NCI-H748 (cell line): ENCODE measurements at regions not wholly inside any gene's neighbourhood (a gene's known extent, or its start where the extent isn't known, plus 50 kb on each side); places are given as distances from the start of the nearest gene placed in this dataset.
"Not testable (repeated sequence)": the region's sequence is repeated elsewhere in the genome, so short reads cannot be mapped to it uniquely, and the experiment has no call there.

Experiments
- DNase-seq: peaks from one replicate; lab custom pipeline; 2025; ENCODE audit not compliant: unreplicated experiment; lab: John Stamatoyannopoulos, UW

DNA sequence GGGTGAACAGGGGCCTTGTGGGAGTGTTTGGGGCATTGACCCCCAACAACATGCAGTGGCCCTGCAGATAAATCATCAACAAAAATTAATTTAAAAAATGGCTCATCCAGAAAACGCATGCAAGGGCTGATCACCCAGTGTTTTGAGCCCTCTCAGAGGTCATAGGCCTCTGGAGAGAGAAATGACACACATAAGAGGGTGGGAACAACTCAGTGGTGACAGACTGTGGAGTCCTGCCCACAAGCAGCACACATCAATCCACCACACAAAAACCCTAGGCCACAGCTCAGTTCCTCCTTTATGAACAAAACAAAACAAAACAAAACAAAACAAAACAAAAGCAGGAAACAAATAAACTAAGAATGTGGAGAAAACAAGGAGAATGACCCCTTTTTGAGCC, 351.7 kb upstream of the SPHKAP start:
- no peak for DNase-seq

DNA sequence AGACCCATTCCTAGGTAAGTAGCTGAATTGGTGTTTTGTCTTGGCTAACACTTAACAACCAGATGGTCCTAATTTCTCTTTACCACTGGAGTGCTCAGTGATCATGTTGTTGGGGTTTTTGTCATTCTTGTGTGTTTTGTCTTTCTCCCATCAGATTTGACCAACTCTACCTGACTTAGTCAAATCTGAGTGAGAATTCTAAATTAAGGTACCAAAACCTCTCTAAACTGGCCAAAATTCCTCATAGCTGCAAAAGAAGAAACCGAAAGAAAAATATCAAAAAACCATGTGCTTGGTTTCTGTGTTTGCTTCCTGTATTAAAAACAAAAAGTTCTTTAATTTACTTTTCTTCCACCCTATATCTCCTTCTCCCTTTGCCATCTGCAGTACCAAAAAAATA, 350.7 kb upstream of the SPHKAP start:
- no peak for DNase-seq

DNA sequence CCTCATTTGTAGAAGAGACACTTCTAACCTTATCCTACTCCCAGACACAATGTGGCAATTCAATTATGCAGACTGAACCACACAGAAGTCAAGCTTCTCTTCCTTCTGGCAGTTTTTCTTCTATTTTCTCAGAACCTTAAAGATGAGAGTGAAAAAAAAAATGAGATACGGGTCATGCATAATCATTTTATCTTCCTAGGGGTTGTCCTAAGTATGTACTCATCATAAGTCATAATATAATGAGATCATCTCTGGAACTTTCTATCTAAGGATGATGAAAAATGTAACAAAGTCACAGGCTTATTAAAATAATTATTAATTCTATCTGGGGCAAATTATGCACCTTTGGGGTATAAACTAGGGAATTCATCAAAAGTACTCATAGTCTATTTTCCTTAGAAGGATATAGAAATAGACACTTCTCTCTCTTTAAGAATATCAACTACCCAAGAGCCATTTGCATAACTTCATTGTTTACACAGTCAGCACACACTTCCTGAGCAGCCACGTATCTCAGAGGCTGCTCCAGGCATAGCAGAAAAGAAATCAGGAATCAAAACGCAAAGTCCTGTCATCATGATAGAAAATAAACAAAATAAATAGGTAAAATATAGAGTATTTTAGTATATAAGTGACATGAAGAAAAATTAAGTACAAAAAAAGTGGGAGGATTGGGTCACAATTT, 345.9 kb upstream of the SPHKAP start:
- DNase-seq = no peak

DNA sequence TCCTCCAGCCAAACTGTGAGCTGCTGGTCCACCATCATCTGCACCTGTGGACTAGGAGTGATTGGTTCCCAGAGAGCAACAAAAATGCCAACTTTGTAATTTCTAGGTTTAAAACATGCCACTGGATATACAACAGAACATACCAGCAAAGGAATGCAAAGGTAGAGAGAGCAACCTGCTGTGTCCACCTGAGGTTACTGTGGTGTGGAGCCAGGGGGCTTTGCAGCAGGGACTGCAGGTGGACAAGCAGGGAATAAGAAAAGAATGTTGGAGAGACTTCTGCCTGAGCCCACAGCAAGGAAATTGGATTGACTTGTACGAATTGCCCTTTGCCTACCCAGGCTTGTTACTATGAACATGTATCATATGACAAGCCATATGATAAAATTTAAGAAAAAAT, 345.2 kb upstream of the SPHKAP start:
- DNase-seq = no peak

DNA sequence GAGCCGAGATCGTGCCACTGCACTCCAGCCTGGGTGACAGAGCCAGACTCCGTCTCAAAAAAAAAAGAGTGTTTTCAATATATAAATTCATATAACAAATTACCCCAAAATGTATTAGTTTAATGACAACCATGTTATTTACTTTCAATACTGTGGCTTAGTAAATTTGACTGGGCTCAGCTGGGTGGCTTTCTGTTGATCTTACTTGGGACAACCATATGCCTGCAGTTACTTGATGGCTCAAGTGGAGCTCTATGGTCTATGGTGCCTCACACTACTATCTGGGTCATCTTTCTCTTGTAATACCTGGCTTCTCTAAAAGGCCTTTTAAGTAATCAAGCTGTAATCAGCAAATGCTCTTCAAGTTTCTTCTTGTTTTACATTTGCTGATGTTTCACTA, 341.5 kb upstream of the SPHKAP start:
- DNase-seq = no peak

DNA sequence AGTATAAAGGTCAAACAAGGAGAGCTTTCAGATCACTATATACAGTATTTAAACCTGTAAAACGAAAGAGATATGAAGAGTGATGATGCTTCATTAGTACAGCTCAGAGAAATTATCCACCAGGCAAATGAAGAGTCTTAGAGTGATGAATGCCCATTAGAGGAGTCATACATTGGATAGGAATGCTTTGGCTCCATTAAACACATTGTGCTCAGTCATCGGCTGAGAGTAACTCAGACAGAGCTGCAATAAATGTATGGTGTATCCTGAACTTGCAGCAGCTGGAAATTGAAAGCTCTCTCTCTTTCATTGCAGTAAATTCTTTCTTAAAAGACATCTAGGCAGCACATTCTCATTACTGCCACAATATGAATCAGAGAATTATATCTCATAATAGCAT, 340.8 kb upstream of the SPHKAP start:
- no peak for DNase-seq

DNA sequence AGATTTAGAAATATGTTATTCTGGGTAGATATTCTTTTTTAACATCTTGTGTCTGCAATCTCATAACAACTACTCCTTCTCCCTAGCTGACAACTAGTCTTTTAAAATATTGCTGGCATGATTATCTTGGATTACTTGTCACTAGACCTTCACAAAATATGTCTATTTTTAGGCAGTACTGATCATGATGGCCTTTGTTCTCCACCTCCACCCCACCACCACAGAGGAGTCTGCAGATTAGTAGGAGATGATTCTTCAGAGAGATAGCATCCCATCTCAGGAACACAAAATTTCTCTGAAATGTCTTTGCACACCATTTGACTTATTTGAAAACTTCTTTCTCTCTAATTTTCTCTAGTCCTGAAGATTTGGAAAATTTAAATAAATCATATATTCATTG, 338.1 kb upstream of the SPHKAP start:
- no peak for DNase-seq

DNA sequence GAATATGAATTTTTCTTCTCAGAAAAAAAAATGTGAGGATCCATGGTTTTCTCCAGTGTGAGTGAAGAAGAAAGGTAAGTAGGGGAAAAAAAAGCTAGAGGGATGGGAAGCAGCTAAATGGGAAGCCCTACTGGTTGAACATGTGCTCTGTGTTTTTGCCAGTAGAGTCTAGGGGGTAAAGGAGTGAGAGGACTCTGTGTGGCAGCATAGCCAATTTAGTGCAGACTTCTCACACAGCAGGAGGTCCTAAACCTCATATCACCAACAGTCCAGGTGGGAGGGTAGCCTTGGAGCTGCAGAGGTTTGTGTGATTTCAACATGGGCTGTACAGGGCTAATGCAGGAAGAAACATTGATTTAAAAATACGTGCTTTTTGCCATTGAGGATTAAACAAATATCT, 334.5 kb upstream of the SPHKAP start:
- DNase-seq = no peak

DNA sequence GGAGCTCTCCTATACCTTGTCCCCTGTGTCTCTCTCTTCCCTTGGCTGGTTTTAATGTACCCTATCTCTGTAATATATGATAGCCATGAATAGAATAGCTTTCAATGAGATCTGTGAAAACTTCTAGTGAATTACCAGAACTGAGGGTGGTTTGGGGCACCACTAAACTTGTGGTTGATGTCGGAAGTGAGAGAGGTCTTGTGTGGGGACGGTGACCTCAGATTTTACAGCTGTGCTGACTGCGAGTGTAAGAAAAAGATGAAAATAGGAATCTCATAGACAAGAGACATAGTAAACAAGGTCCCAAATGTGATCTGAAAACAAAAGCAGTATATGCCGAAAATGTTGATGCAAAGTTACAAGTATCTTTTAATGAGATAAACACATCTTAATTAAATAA, 332.0 kb upstream of the SPHKAP start:
- DNase-seq = not testable (repeated sequence)

DNA sequence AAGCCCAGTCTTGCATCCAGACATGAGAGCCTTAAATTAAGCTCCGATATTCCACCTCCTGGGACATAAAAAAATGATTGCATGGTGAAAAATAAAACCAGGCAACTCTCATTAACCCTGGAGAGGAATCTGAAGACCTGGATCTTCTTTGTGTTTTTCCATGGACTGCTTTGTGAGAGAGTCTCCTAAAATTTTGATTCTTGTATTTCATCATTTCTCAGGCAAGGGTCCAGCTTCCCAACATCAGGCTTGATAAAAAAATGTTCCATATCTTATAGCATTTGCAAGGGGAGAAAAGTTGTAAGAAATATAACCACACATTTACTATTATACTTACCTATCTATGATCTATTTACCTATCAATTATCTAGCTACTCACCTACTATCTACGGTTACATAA, 327.5 kb upstream of the SPHKAP start:
- DNase-seq = no peak

DNA sequence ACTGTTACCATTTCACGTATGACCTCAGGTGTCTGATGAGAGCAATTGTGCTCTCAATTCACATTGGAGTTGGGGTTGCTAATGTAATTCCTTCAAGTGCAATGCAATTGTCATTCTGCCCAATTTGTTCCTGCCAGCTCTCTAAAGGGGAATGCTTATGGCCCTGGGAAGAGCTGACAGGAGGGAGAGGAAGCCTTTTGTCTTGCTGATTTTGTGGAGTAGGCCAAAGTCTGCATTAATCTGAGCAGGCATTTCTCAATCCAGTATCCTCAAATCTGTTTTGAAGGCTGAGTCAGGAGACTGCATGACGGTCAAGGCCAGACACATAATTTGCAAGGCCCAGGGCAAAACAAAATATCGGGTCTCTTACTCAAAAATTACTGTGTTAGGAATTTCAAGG, 326.4 kb upstream of the SPHKAP start:
- no peak for DNase-seq

DNA sequence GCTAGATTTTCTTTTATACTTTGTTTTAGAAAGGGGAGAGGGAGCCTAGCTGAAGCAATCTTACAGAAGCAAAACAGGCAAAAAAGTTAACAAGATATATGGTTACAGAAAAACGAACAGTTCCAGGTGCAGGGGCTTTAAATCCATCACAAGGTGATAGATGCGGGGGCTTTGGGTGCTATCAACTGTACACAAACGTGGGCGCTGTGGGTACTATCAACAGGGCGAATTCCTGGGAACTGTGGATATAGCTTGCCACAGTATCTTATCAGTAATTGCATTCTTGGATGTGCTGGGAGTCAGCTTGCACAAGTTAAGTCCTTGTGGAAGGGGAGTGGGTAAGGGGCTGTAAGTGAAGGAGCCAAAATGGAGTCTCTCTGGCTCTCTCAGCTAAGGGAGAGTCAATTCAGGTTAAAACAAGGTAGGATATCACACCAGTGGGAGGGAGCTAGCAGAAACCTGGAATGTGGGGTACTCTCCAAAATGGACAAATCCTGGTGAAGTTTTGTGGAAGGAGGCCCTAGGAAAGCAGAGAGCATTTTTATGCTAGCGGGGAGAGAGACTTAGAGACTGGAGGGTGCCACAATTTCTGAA, 325.8 kb upstream of the SPHKAP start:
- DNase-seq = no peak

DNA sequence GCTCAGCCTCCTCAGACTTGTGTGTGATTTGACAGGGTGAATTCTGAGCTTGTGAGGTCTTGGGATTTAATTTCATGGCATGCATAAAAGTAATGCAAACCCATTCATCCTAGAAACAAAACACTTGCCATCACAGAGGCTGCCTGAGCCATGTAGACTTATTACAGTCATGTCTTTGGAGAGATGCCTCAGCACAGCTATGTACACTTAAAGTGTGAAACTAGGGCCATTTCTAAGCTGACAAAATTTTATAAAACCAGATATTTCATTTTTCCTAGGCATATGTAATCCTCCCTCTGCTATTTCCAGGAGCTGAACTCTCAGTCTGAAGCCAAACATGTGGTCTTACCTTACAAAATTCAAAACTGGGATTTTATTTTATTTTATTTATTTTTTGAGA, 322.2 kb upstream of the SPHKAP start:
- no peak for DNase-seq

DNA sequence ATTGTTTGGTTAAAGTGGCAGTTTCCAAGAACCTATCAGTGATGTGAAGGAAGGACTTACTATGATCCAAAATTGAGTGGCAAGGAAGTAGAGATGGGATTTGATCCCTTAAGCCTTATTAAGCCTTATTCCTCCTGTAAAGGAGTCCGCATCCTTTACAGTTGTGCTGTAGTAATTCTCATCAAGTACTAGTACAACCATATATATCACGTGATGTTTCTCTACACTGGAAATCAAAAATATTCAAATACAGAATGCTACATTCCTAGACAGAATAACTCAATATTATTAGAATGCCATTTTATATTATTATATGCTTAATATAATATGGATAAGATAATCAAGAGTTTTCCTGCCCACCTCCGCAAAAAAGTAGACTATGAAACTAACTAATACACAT, 312.4 kb upstream of the SPHKAP start:
- no peak for DNase-seq

DNA sequence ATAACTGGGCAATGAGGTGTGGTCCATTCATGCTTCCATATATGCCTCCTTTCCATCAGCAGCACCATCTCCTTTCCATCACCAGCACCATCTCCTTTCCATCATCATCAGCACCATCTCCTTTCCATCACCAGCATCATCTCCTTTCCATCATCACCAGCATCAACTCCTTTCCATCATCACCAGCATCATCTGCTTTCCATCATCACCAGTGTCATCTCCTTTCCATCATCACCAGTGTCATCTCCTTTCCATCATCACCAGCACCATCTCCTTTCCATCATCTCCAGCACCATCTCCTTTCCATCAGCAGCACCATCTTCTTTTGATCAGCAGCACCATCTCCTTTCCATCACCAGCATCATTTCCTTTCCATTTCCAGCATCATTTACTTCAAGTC, 297.5 kb upstream of the SPHKAP start:
- no peak for DNase-seq

DNA sequence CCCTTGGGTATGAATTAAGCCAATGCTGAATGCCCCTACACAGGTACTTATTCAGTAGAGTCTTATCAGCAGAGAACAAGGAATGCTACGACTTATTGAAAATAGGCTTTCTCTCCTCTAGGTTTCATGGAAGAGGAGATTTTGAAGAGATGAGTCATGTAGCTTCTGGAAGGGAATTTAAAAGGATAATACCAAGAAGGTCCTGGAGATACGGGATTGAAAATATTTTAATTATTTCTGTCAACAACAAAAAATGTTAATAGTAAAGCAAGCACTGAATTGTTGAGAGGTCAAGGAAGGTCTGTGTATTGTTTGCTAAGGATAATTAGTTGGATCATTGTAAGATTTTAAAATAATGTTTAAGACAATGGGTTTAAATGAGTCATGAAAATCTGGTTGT, 293.0 kb upstream of the SPHKAP start:
- DNase-seq = no peak

DNA sequence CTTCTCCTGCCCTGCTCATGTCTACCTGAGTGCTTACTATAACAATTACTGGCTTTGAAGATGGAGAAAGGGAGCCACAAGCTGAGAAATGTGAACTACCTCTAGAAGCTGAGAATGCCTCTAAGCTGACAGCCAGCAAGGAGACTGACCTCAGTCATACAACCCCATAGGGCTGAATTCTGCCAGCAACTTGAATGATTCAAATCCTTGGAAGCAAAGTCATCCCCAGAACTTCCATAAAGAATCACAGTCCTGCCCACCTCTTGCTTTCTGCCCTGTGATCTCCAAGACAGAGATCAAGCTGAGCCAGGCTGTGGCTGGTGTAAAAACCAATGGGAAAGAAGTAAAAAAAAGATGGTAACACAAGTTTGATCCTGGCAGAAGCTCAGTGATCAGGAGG, 288.2 kb upstream of the SPHKAP start:
- no peak for DNase-seq

DNA sequence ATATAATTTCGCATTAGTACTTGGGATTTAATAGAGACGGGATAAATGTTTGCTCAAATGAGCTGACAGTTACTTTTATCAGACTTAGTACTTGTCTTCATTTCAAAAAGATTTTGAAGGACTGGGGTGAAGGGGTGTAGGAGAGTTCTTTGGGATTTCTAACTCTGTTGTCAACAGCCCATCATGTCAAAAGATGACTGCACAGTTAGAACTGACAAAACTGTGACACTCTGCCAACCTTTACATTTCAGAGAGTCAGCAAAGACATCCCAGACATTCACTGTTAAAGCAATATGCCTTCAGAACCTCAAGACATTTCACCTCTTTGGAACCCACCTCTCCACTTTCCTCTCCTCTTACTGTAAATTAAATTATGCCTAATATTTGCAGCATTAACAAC, 285.4 kb upstream of the SPHKAP start:
- DNase-seq = no peak

DNA sequence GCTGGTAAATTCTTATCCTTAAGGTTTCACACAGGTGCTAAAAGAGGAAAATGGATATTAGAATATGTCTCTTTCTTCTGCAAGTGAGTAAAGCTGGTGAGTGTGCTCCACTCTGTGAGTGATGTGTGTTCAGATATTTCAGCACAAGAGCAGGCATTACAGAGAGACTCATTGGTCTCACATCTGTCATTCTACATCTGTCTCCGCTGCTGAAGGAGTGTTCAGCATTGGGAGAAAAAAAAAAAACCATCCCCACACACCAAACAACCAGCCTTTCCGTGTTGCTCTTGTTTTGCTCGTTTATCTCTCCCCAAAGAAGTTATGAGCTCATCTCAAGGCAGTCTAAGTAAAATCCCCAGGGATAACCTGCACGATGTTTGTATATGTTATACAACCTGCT, 283.9 kb upstream of the SPHKAP start:
- no peak for DNase-seq

DNA sequence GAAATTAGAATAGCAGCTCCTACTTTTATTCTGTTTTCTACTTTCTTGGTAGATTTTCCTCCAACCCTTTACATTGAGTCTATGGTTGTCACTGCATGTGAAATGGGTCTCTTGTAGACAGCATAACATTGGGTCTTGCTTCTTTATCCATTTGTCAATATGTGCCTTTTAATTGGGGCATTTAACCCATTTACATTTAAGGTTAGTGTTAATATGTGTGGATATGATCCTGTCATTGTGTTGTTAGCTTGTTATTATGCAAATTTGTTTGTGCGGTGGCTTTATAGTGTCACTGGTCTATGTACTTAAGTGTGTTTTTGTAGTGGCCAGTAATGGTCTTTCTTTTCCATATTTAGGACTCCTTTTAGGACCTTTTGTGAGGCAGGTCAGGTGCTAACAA, 276.9 kb upstream of the SPHKAP start:
- DNase-seq = no peak

DNA sequence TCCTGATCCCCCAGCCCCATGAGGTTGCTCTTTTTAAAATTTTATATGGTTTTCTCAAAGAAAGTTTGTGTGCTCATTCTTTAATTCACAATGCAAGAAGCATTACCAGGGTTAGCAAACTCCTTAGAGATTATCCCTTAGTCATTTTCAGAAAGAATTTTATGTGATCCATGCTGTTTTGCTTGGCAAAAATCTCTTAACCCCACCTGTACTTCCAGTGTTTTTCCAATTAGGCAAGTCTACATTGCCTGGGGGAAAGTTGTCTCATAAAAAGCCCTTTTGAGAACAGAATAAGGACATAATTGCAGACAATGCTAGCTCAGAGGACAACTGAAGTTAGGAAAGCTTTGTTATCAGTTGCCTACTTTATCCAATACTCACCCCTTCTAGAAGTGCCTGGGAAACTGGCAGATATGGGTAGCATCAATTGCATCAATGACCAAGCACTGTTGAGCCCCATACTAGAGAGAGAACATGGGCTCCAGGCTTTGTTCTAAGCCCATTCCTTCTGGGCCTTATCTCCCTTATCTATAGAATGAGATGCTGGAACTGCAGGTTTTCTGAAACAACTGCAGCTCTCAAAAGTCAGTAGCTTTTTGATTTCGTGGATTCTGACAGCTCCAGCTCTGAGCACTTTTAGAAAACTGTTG, 265.9 kb upstream of the SPHKAP start:
- peak; percentile 57 for DNase-seq

DNA sequence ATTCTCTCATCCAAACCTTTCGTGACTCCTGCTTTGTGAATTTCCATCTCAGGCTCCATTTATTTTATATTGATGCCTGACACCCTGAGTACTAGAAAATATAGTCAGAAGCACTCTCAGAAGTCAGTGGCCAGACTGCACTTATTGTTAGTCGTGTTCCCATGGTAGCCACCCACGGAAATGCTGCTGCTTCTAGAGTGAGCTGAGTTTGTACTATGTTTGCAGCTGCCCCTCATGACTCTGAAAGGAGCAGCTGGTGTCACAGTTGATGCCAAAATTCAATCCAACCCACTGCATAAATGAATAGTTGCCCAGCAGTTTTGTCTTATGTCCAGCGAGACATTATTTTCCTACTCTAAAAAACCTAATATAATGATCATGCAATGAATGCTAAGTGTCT, 265.2 kb upstream of the SPHKAP start:
- DNase-seq = peak; percentile 91

DNA sequence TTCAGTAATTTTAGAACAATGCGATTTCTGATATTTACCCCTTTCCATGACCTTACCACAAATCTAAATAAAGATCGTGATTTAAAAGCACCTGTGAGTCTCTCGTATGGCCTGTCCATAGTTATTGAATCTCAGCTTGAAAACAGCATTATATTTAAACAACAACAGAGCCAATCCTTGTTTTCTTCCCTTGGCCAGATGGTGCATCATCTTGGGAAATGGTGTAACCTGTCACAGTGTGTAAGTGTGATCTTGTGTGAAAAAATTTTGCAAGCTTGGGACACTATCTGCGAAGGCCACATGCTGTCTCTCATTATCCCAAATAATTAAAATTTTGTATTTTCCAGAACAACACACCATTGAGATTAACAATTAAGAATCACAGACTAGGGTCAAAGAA, 262.7 kb upstream of the SPHKAP start:
- DNase-seq = no peak
